A673 (cell line): ENCODE measurements at regions not wholly inside any gene's neighbourhood (a gene's known extent, or its start where the extent isn't known, plus 50 kb on each side); places are given as distances from the start of the nearest gene placed in this dataset.

ENCODE experiments used
- BruUV-seq: library from RNA; stranded (reverse); fragments of 400-500 nt; replicated peaks from 2 replicates; lab custom pipeline; 2021; lab: Mats Ljungman, UMichigan
- CTCF ChIA-PET: fragments of 300-600 bp; sonication (Branson Sonifier 250); formaldehyde crosslinking; loops from one replicate; lab custom pipeline; 2022; ENCODE audit warnings: antibody characterized with exemption; lab: Charles Lee
- POLR2A ChIA-PET: fragments of 300-600 bp; sonication (Branson Sonifier 250); formaldehyde crosslinking; loops from one replicate; lab custom pipeline; 2022; ENCODE audit warnings: antibody characterized with exemption; ENCODE audit not compliant: low non-redundant PET; lab: Charles Lee
- DNase-seq: peaks from one replicate; pipeline ENCODE4 v3.0.0-alpha.2; 2015; ENCODE audit warnings: low spot score
- H3K27ac ChIP-seq: fragments of 200-600 bp; sonication (generic); 2 replicates; pipeline ENCODE4 v1.5.1; 2016; ENCODE audit warnings: mixed run types, low read depth, mild to moderate bottlenecking, mixed read lengths, antibody characterized with exemption, low read length; ENCODE audit not compliant: poor library complexity, severe bottlenecking
- H3K27me3 ChIP-seq: fragments of 200-600 bp; sonication (generic); replicated peaks from 2 replicates; pipeline ENCODE4 v1.6.1; 2017; ENCODE audit warnings: mixed run types, low read depth, mild to moderate bottlenecking, mixed read lengths, antibody characterized with exemption, low read length; ENCODE audit not compliant: insufficient read depth, poor library complexity
- H3K36me3 ChIP-seq: fragments of 200-600 bp; sonication (generic); 2 replicates; pipeline ENCODE4 v1.6.1; 2016; ENCODE audit warnings: mixed run types, mild to moderate bottlenecking, mixed read lengths, antibody characterized with exemption, low read length; ENCODE audit not compliant: insufficient read depth, poor library complexity, severe bottlenecking
- H3K4me1 ChIP-seq: fragments of 200-600 bp; sonication (generic); 2 replicates; pipeline ENCODE4 v1.6.1; 2017; ENCODE audit warnings: mixed run types, mild to moderate bottlenecking, mixed read lengths, antibody characterized with exemption, low read length; ENCODE audit not compliant: insufficient read depth, poor library complexity, severe bottlenecking
- H3K4me3 ChIP-seq: fragments of 200-600 bp; sonication (generic); 2 replicates; pipeline ENCODE4 v1.5.1; 2016; ENCODE audit warnings: low read depth, mixed run types, mild to moderate bottlenecking, mixed read lengths, low read length; ENCODE audit not compliant: poor library complexity, severe bottlenecking
- H3K9me3 ChIP-seq: fragments of 200-600 bp; sonication (generic); 2 replicates; pipeline ENCODE4 v1.6.1; 2016; ENCODE audit warnings: mixed run types, low read depth, mild to moderate bottlenecking, mixed read lengths, antibody characterized with exemption, low read length; ENCODE audit not compliant: poor library complexity, severe bottlenecking
- EZH2 ChIP-seq: fragments of 200-600 bp; sonication (generic); IDR thresholded peaks from 2 replicates; pipeline ENCODE4 v1.6.1; 2017; ENCODE audit warnings: borderline replicate concordance, low read depth, mild to moderate bottlenecking, mixed read lengths, antibody characterized with exemption, low read length; ENCODE audit not compliant: poor library complexity, severe bottlenecking
- intact Hi-C: fragments of 100-400 bp; cut with micrococcal nuclease; formaldehyde crosslinking; loops from one replicate; pipeline ENCODE4 v1.10.0; 2022; ENCODE audit not compliant: unreplicated experiment
- TF ChIP-seq, protein P1 (sequence below): fragments of 300-800, 200-600 bp; sonication (generic); conservative IDR thresholded peaks from 2 replicates; pipeline ENCODE4 v1.5.1; 2017; ENCODE audit warnings: low read depth, mild to moderate bottlenecking, antibody characterized with exemption, low read length, moderate library complexity, mixed read lengths

DNA sequence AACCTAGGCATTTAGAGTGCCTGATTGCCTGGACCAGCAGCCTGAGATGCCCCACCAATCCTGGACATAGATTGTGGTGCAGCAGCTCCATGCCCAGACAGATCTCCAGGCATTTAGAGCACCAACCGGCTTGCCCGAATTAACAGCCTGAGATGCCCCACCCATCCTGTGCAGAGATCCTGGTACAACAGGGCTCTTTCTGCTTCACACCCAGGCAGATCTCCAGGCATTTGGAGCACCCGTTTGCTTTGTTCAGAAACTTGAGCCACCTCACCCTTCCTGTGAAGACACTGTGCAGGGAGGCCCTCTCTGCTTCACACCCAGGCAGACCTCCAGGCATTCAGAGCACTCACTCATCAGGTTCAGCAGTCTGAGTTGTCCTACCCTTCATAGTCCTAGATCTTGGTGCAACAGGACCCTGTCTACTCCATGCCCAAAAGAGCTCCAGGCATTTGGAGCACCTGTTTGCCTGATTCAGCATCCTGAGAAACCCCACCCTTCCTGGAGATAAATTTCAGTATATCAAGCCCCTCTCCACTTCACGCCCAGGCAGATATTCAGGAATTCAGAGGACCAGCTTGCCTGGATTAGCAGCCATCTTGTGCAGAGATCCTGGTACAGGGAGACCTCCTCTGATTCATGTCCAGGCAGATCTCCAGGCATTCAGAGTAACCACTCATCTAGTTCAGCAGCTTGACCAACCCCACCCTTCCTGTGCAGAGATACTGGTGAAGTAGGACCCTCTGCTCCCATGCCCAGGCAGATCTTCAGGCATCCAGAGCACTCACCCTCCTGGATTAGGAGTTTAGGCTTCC is 189.2 kb upstream of the FERMT1 start:
- no peaks in the 10 kb centered on the region for H3K36me3 ChIP-seq
- no peaks in the 10 kb centered on the region for H3K4me1 ChIP-seq
- POLR2A ChIA-PET: no interaction called here
- no peaks in the 10 kb centered on the region for H3K9me3 ChIP-seq
- H3K27me3 ChIP-seq: no peaks in the 10 kb centered on the region
- no TSS peak for BruUV-seq
- DNase-seq: no peak
- H3K27ac ChIP-seq: no peak overlapping the region
- CTCF ChIA-PET: no interaction called here
- intact Hi-C loops: no loop called here
- no peak for TF ChIP-seq EZH2
- TF ChIP-seq, protein P1, sequence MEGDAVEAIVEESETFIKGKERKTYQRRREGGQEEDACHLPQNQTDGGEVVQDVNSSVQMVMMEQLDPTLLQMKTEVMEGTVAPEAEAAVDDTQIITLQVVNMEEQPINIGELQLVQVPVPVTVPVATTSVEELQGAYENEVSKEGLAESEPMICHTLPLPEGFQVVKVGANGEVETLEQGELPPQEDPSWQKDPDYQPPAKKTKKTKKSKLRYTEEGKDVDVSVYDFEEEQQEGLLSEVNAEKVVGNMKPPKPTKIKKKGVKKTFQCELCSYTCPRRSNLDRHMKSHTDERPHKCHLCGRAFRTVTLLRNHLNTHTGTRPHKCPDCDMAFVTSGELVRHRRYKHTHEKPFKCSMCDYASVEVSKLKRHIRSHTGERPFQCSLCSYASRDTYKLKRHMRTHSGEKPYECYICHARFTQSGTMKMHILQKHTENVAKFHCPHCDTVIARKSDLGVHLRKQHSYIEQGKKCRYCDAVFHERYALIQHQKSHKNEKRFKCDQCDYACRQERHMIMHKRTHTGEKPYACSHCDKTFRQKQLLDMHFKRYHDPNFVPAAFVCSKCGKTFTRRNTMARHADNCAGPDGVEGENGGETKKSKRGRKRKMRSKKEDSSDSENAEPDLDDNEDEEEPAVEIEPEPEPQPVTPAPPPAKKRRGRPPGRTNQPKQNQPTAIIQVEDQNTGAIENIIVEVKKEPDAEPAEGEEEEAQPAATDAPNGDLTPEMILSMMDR: no peak
- H3K4me3 ChIP-seq: no peak overlapping the region

- no peaks in the 10 kb centered on the region for H3K36me3 ChIP-seq
- no peak overlapping the region for H3K27ac ChIP-seq
- intact Hi-C loops: no loop called here
- no peak for DNase-seq
- BruUV-seq: no TSS peak
- H3K4me3 ChIP-seq: no peak overlapping the region
- TF ChIP-seq, protein P1: no peak
- no peak for TF ChIP-seq EZH2
- ChIA-PET POLR2A (no interaction called here), CTCF (no interaction called here)
- no peaks in the 10 kb centered on the region for H3K4me1 ChIP-seq
- no peaks in the 10 kb centered on the region for H3K27me3 ChIP-seq
- no peaks in the 10 kb centered on the region for H3K9me3 ChIP-seq
These were observed 188.3 kb upstream of the FERMT1 start for GRCh38 chr20:6311097-6311496.

- BruUV-seq: no TSS peak
- H3K9me3 ChIP-seq: no peaks in the 10 kb centered on the region
- no peaks in the 10 kb centered on the region for H3K27me3 ChIP-seq
- TF ChIP-seq EZH2: no peak
- TF ChIP-seq, protein P1: no peak
- no peak overlapping the region for H3K4me3 ChIP-seq
- no peaks in the 10 kb centered on the region for H3K36me3 ChIP-seq
- intact Hi-C loops: no loop called here
- CTCF ChIA-PET: no interaction called here
- POLR2A ChIA-PET: no interaction called here
- no peak overlapping the region for H3K27ac ChIP-seq
- H3K4me1 ChIP-seq: no peaks in the 10 kb centered on the region
- no peak for DNase-seq
These were observed 182.7 kb upstream of the FERMT1 start for GRCh38 chr20:6305536-6305935.
